NCI-H2171 (cell line): ENCODE measurements at regions not wholly inside any gene's neighbourhood (a gene's known extent, or its start where the extent isn't known, plus 50 kb on each side); places are given as distances from the start of the nearest gene placed in this dataset.
"Not testable (repeated sequence)": the region's sequence is repeated elsewhere in the genome, so short reads cannot be mapped to it uniquely, and the experiment has no call there.

ENCODE experiments used
- DNase-seq: peaks from one replicate; lab custom pipeline; 2025; lab: John Stamatoyannopoulos, UW

- no peak for DNase-seq
These were observed 116.2 kb downstream of the DIRAS2 start for GRCh38 chr9:90526386-90526785.

DNA sequence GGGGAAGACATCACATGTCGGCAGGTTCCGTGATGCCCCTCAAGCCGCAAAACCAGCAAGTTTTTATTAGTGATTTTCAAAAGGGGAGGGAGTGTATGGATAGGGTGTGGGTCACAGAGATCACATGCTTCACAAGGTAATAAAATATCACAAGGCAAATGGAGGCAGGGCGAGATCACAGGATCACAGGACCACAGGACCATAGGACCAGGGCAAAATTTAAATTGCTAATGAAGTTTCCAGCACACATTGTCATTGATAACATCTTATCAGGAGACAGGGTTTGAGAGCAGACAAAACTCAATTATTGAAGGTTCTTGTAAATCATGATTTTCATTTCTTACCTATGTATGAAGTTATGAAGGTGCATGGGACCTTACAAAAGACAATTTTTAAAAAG, 106.5 kb downstream of the DIRAS2 start:
- not testable (repeated sequence) for DNase-seq

- DNase-seq, result no peak
These were observed 104.1 kb downstream of the DIRAS2 start for GRCh38 chr9:90538566-90538965.

GRCh38 chr9:90539286-90539685, 103.3 kb downstream of the DIRAS2 start:
- DNase-seq, result peak; percentile 26

GRCh38 chr9:90540734-90541133, 101.9 kb downstream of the DIRAS2 start:
- DNase-seq, result no peak

DNA sequence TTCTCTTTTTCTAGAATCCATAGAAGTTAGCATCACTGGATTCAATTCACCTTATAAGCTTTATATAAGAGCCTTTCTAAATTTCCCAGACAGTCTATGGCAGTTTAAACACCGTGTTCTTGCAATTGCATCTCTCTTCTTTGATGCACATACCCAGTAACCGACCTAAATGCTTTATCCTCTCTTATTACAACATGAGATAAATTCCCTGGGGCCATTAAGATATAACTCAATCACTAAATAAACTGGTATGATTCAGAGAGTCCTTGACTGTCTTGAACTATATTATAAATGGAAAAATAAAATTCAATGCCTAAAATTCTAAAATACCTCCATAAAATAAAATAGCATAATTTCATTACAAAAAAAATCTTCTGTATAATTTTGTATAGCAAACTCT, 98.1 kb downstream of the DIRAS2 start:
- no peak for DNase-seq

GRCh38 chr9:90546200-90546599, 96.4 kb downstream of the DIRAS2 start:
- peak; percentile 78 for DNase-seq

DNA sequence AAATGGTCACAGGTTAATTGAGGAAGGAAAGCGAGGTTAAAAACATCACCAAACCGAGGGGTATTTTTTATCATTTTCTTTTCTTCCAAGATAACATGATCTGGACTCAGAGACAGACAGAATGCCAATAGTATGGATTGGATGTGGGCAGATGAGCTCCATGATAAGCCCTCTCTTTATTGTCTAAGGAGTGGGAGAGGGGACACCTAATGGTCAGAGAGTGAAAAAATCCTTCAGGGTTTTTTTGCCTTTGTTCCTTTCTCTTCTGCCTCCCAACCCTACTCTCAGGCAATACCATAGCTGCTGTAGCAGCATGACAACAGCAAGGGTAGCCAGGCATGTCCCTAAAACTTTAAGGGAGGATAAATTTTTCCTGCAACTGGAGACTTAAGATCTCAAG, 94.7 kb downstream of the DIRAS2 start:
- no peak for DNase-seq

- DNase-seq, result no peak
These were observed 90.3 kb downstream of the DIRAS2 start for GRCh38 chr9:90552317-90552716.

- DNase-seq, result no peak
These were observed 87.1 kb downstream of the DIRAS2 start for GRCh38 chr9:90555351-90556057.

- DNase-seq, result no peak
These were observed 85.5 kb downstream of the DIRAS2 start for GRCh38 chr9:90556897-90557675.

DNA sequence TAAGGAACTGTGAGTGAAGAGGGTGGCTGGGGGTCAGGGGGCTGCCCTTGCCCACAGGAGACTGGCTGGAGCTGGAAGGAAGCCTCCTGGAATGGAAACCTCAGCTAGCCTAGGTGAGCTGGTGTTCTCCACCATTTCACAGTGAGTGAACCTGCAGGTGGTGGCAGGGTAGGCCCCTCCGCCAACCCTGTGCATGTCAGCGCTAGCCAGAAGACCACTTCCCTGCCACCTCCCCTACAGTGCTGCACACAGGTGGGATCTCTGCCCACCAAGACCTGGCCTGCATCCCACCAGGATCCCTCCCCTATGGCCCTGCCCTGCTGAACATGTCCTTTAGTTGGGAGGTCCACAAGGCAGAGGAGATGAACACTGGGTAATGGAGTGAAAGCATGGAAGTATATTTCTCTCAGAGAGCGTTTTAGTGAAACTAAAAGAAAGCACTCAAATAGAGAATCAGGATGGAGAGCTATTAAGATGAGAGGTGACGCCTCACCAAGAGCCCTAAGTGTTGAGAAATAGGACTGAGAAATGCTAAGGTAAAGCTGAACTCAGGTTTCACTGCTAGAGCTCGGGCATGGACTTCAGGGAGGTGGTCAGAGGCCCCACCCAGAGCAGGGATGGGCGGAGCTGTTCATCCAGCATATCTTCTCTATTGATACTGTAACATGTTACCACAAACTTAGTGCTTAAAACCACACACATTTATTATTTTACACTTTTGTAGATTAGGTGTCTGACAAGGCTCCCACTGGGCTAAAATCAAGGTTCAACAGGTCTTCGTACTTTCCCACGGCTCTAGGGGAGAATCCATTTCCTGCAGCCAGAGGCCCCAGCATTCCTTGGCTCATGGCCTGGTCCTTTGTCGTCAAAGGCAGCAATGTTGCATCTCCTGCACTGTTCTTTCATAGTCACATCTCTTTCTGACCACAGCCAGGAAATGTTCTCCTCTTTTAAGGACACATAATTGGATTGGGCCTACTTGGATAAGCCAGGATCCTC, 83.2 kb downstream of the DIRAS2 start:
- no peak for DNase-seq
